ENCODE measurements at regions not wholly inside any gene's neighbourhood (a gene's known extent, or its start where the extent isn't known, plus 50 kb on each side); places are given as distances from the start of the nearest gene placed in this dataset.

GRCh38 chr14:96997996-96998395, 200.8 kb downstream of the VRK1 start:
- no peak overlapping the region for H3K4me2 ChIP-seq (ENCODE audit: low read length)
- no peak overlapping the region for H3K9ac ChIP-seq (ENCODE audit: low read length)
- no peaks in the 10 kb centered on the region for H3K36me3 ChIP-seq (ENCODE audit: insufficient read depth, low read length)
- no peak overlapping the region for H3K27ac ChIP-seq (ENCODE audit: low read length)
- H3K4me3 ChIP-seq (ENCODE audit: low read length) = no peak overlapping the region
- no peak for TF ChIP-seq POLR2AphosphoS5 (IDR thresholded peaks at IDR 0.05)
- TF ChIP-seq MXI1 (conservative IDR thresholded peaks at IDR 0.05; ENCODE audit: poor library complexity, severe bottlenecking) = no peak
- no peak for TF ChIP-seq REST (IDR thresholded peaks at IDR 0.05; ENCODE audit: borderline replicate concordance)
- TF ChIP-seq CTCF (IDR thresholded peaks at IDR 0.05; ENCODE audit: poor library complexity, severe bottlenecking) = no peak
- no peak for TF ChIP-seq RAD21 (conservative IDR thresholded peaks at IDR 0.05)
- no peak for TF ChIP-seq TAF1 (IDR thresholded peaks at IDR 0.05; ENCODE audit: low read depth)
- no peak for TF ChIP-seq SMC3 (conservative IDR thresholded peaks at IDR 0.05; ENCODE audit: poor library complexity)
- TF ChIP-seq EZH2 (IDR thresholded peaks at IDR 0.05; ENCODE audit: borderline replicate concordance, insufficient read depth, low read length, poor library complexity, severe bottlenecking) = no peak
- TF ChIP-seq EP300 (conservative IDR thresholded peaks at IDR 0.05; ENCODE audit: poor library complexity, severe bottlenecking) = no peak
- H3F3A ChIP-seq (ENCODE audit: insufficient read depth, low read length, poor library complexity, severe bottlenecking) = no peaks in the 10 kb centered on the region
- H2AFZ ChIP-seq (ENCODE audit: low read depth, low read length) = no peak overlapping the region
- no peaks in the 10 kb centered on the region for H3K9me3 ChIP-seq (ENCODE audit: low read length)
- H3K27me3 ChIP-seq (ENCODE audit: insufficient read depth, low read depth, low read length) = no peaks in the 10 kb centered on the region
- H4K20me1 ChIP-seq (ENCODE audit: insufficient read depth) = no peaks in the 10 kb centered on the region
- H3K9me2 ChIP-seq (ENCODE audit: insufficient read depth, low read length) = no peaks in the 10 kb centered on the region
- H3K79me2 ChIP-seq (replicated peaks; ENCODE audit: insufficient read depth, low read length) = no peaks in the 10 kb centered on the region

- H3F3A ChIP-seq (ENCODE audit: insufficient read depth, low read length, poor library complexity, severe bottlenecking) = no peaks in the 10 kb centered on the region
- H2AFZ ChIP-seq (ENCODE audit: low read depth, low read length) = no peak overlapping the region
- no peak overlapping the region for H3K4me2 ChIP-seq (ENCODE audit: low read length)
- no peaks in the 10 kb centered on the region for H3K79me2 ChIP-seq (replicated peaks; ENCODE audit: insufficient read depth, low read length)
- H4K20me1 ChIP-seq (ENCODE audit: insufficient read depth) = no peaks in the 10 kb centered on the region
- no peaks in the 10 kb centered on the region for H3K27me3 ChIP-seq (ENCODE audit: insufficient read depth, low read depth, low read length)
- no peaks in the 10 kb centered on the region for H3K9me2 ChIP-seq (ENCODE audit: insufficient read depth, low read length)
- no peaks in the 10 kb centered on the region for H3K36me3 ChIP-seq (ENCODE audit: insufficient read depth, low read length)
- no peaks in the 10 kb centered on the region for H3K9me3 ChIP-seq (ENCODE audit: low read length)
- no peak overlapping the region for H3K27ac ChIP-seq (ENCODE audit: low read length)
- no peak for TF ChIP-seq POLR2AphosphoS5 (IDR thresholded peaks at IDR 0.05)
- no peak for TF ChIP-seq CTCF (IDR thresholded peaks at IDR 0.05; ENCODE audit: poor library complexity, severe bottlenecking)
- no peak for TF ChIP-seq MXI1 (conservative IDR thresholded peaks at IDR 0.05; ENCODE audit: poor library complexity, severe bottlenecking)
- no peak for TF ChIP-seq REST (IDR thresholded peaks at IDR 0.05; ENCODE audit: borderline replicate concordance)
- TF ChIP-seq EZH2 (IDR thresholded peaks at IDR 0.05; ENCODE audit: borderline replicate concordance, insufficient read depth, low read length, poor library complexity, severe bottlenecking) = no peak
- no peak for TF ChIP-seq SMC3 (conservative IDR thresholded peaks at IDR 0.05; ENCODE audit: poor library complexity)
- no peak for TF ChIP-seq TAF1 (IDR thresholded peaks at IDR 0.05; ENCODE audit: low read depth)
- no peak for TF ChIP-seq EP300 (conservative IDR thresholded peaks at IDR 0.05; ENCODE audit: poor library complexity, severe bottlenecking)
- TF ChIP-seq RAD21 (conservative IDR thresholded peaks at IDR 0.05) = no peak
- no peak overlapping the region for H3K9ac ChIP-seq (ENCODE audit: low read length)
- no peak overlapping the region for H3K4me3 ChIP-seq (ENCODE audit: low read length)
These were observed 202.5 kb downstream of the VRK1 start for GRCh38 chr14:96999654-97000155.

Data from neural cell (in vitro differentiated cells).